ENCODE measurements at regions not wholly inside any gene's neighbourhood (a gene's known extent, or its start where the extent isn't known, plus 50 kb on each side); places are given as distances from the start of the nearest gene placed in this dataset.

GRCh38 chr5:30279237-30279636 is 914.2 kb upstream of the CDH6 start:
- H3K4me3 ChIP-seq (ENCODE audit: low read depth, low read length), result no peak overlapping the region
- no peak for DNase-seq (ENCODE audit: low read depth)
- TF ChIP-seq MAX (IDR thresholded peaks at IDR 0.05; ENCODE audit: low read depth, low read length) (no peak), CTCF (IDR thresholded peaks at IDR 0.05; ENCODE audit: low read depth, low read length) (no peak), MYC (IDR thresholded peaks at IDR 0.05; ENCODE audit: low read depth, low read length) (no peak), POLR2A (IDR thresholded peaks at IDR 0.05; ENCODE audit: extremely low read depth, insufficient read length) (no peak)

GRCh38 chr5:30267026-30267425 is 926.5 kb upstream of the CDH6 start:
- TF ChIP-seq MYC (IDR thresholded peaks at IDR 0.05; ENCODE audit: low read depth, low read length) (no peak), MAX (IDR thresholded peaks at IDR 0.05; ENCODE audit: low read depth, low read length) (no peak)
- no peak overlapping the region for H3K4me3 ChIP-seq (ENCODE audit: low read depth, low read length)
- no peak for DNase-seq (ENCODE audit: low read depth)

- DNase-seq (ENCODE audit: low read depth), result no peak
- TF ChIP-seq MYC (IDR thresholded peaks at IDR 0.05; ENCODE audit: low read depth, low read length) (no peak), CTCF (IDR thresholded peaks at IDR 0.05; ENCODE audit: low read depth, low read length) (no peak), POLR2A (IDR thresholded peaks at IDR 0.05; ENCODE audit: extremely low read depth, insufficient read length) (no peak), MAX (IDR thresholded peaks at IDR 0.05; ENCODE audit: low read depth, low read length) (no peak)
- no peak overlapping the region for H3K4me3 ChIP-seq (ENCODE audit: low read depth, low read length)
Measured at GRCh38 chr5:30239331-30240022, 954.0 kb upstream of the CDH6 start.

- no peak for DNase-seq (ENCODE audit: low read depth)
- H3K4me3 ChIP-seq (ENCODE audit: low read depth, low read length), result no peak overlapping the region
- TF ChIP-seq POLR2A (IDR thresholded peaks at IDR 0.05; ENCODE audit: extremely low read depth, insufficient read length) (no peak), MYC (IDR thresholded peaks at IDR 0.05; ENCODE audit: low read depth, low read length) (no peak), MAX (IDR thresholded peaks at IDR 0.05; ENCODE audit: low read depth, low read length) (no peak), CTCF (IDR thresholded peaks at IDR 0.05; ENCODE audit: low read depth, low read length) (no peak)
Measured at GRCh38 chr5:30237189-30237588, 956.3 kb upstream of the CDH6 start.

- TF ChIP-seq POLR2A (IDR thresholded peaks at IDR 0.05; ENCODE audit: extremely low read depth, insufficient read length) (no peak), CTCF (IDR thresholded peaks at IDR 0.05; ENCODE audit: low read depth, low read length) (no peak), MYC (IDR thresholded peaks at IDR 0.05; ENCODE audit: low read depth, low read length) (no peak), MAX (IDR thresholded peaks at IDR 0.05; ENCODE audit: low read depth, low read length) (no peak)
- H3K4me3 ChIP-seq (ENCODE audit: low read depth, low read length), result no peak overlapping the region
- no peak for DNase-seq (ENCODE audit: low read depth)
Measured at GRCh38 chr5:30209755-30210154, 983.7 kb upstream of the CDH6 start.

GRCh38 chr5:30197662-30198061 is 995.8 kb upstream of the CDH6 start:
- no peak for TF ChIP-seq POLR2A (IDR thresholded peaks at IDR 0.05; ENCODE audit: extremely low read depth, insufficient read length)
- no peak for TF ChIP-seq MAX (IDR thresholded peaks at IDR 0.05; ENCODE audit: low read depth, low read length)
- no peak for TF ChIP-seq CTCF (IDR thresholded peaks at IDR 0.05; ENCODE audit: low read depth, low read length)
- no peak for TF ChIP-seq MYC (IDR thresholded peaks at IDR 0.05; ENCODE audit: low read depth, low read length)
- no peak overlapping the region for H3K4me3 ChIP-seq (ENCODE audit: low read depth, low read length)

More at GRCh38 chr5:30197662-30198061, 995.8 kb upstream of the CDH6 start:
- DNase-seq (ENCODE audit: low read depth), result peak; percentile 6
